ENCODE measurements at regions not wholly inside any gene's neighbourhood (a gene's known extent, or its start where the extent isn't known, plus 50 kb on each side); places are given as distances from the start of the nearest gene placed in this dataset.

DNA sequence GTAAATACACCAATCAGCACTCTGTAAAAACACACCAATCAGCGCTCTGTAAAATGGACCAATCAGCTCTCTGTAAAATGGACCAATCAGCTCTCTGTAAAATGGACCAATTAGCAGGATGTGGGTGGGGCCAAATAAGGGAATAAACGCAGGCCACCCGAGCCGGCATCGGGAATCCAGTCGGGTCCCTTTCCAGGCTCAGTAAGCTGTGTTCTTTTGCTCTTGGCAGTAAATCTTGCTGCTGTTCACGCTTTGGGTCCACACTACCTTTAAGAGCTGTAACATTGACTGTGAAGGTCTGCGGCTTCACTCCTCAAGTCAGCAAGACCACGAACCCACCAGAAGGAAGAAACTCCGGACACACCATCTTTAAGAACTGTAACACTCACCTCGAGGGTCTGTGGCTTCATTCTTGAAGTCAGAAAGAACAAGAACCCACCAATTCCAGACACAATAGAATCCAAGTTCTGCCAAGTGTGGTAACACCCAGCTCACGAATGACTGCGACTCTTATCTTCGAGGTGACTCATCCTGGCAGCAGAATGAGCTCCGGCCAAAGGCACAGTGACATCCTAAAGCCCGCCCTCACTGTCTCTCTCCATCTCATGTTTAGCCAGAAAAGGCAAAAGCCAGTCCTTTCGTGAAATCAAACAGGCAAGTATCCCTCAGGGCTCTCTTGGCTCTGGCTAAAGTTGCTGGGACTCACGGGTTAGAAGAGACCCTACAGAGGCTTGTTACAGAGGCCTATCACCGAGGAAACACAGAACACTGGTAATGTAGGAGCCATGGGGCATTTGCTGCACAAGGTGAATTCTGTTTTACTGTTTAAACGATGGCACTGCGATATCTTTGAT is 155.2 kb downstream of the FAM43A start:
- TF ChIP-seq, protein P1, sequence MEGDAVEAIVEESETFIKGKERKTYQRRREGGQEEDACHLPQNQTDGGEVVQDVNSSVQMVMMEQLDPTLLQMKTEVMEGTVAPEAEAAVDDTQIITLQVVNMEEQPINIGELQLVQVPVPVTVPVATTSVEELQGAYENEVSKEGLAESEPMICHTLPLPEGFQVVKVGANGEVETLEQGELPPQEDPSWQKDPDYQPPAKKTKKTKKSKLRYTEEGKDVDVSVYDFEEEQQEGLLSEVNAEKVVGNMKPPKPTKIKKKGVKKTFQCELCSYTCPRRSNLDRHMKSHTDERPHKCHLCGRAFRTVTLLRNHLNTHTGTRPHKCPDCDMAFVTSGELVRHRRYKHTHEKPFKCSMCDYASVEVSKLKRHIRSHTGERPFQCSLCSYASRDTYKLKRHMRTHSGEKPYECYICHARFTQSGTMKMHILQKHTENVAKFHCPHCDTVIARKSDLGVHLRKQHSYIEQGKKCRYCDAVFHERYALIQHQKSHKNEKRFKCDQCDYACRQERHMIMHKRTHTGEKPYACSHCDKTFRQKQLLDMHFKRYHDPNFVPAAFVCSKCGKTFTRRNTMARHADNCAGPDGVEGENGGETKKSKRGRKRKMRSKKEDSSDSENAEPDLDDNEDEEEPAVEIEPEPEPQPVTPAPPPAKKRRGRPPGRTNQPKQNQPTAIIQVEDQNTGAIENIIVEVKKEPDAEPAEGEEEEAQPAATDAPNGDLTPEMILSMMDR (conservative IDR thresholded peaks at IDR 0.05; ENCODE audit: low read depth, low read length) = no peak
- TF ChIP-seq EZH2 (IDR thresholded peaks at IDR 0.05; ENCODE audit: borderline replicate concordance, low read depth, low read length, poor library complexity, severe bottlenecking) = no peak
